ENCODE measurements at regions not wholly inside any gene's neighbourhood (a gene's known extent, or its start where the extent isn't known, plus 50 kb on each side); places are given as distances from the start of the nearest gene placed in this dataset.

GRCh38 chr7:41027428-41028115 is 675.3 kb downstream of the INHBA start:
- TF ChIP-seq CTCF (IDR thresholded peaks at IDR 0.05; ENCODE audit: insufficient read depth, low read depth, low read length, missing control alignments) = no peak
- peak; percentile 79 for DNase-seq (ENCODE audit: low read depth)
- no peak overlapping the region for H3K4me3 ChIP-seq (ENCODE audit: low read length)

GRCh38 chr7:41024126-41024525 is 678.8 kb downstream of the INHBA start:
- TF ChIP-seq CTCF (IDR thresholded peaks at IDR 0.05; ENCODE audit: insufficient read depth, low read depth, low read length, missing control alignments) = no peak
- no peak for DNase-seq (ENCODE audit: low read depth)
- H3K4me3 ChIP-seq (ENCODE audit: low read length) = no peak overlapping the region

GRCh38 chr7:41020056-41020455 is 682.8 kb downstream of the INHBA start:
- H3K4me3 ChIP-seq (ENCODE audit: low read length) = no peak overlapping the region
- DNase-seq (ENCODE audit: low read depth) = no peak
- TF ChIP-seq CTCF (IDR thresholded peaks at IDR 0.05; ENCODE audit: insufficient read depth, low read depth, low read length, missing control alignments) = no peak

- no peak for TF ChIP-seq CTCF (IDR thresholded peaks at IDR 0.05; ENCODE audit: insufficient read depth, low read depth, low read length, missing control alignments)
- H3K4me3 ChIP-seq (ENCODE audit: low read length) = no peak overlapping the region
- no peak for DNase-seq (ENCODE audit: low read depth)
Measured at GRCh38 chr7:41013117-41013516, 689.8 kb downstream of the INHBA start.

GRCh38 chr7:41012041-41012440 is 690.8 kb downstream of the INHBA start:
- no peak for DNase-seq (ENCODE audit: low read depth)
- TF ChIP-seq CTCF (IDR thresholded peaks at IDR 0.05; ENCODE audit: insufficient read depth, low read depth, low read length, missing control alignments) = no peak
- no peak overlapping the region for H3K4me3 ChIP-seq (ENCODE audit: low read length)

GRCh38 chr7:41010967-41011366 is 691.9 kb downstream of the INHBA start:
- TF ChIP-seq CTCF (IDR thresholded peaks at IDR 0.05; ENCODE audit: insufficient read depth, low read depth, low read length, missing control alignments) = no peak
- peak; percentile 8 for DNase-seq (ENCODE audit: low read depth)
- H3K4me3 ChIP-seq (ENCODE audit: low read length) = no peak overlapping the region

- peak; percentile 39 for DNase-seq (ENCODE audit: low read depth)
- no peak for TF ChIP-seq CTCF (IDR thresholded peaks at IDR 0.05; ENCODE audit: insufficient read depth, low read depth, low read length, missing control alignments)
- H3K4me3 ChIP-seq (ENCODE audit: low read length) = no peak overlapping the region
Measured at GRCh38 chr7:41010418-41010817, 692.5 kb downstream of the INHBA start.
